H1 (cell line): ENCODE measurements at regions not wholly inside any gene's neighbourhood (a gene's known extent, or its start where the extent isn't known, plus 50 kb on each side); places are given as distances from the start of the nearest gene placed in this dataset.

ENCODE experiments used
- HDAC2 ChIP-seq, 2 experiments: fragments of 300-600 bp in 1 of 2; sonication (generic) in 1 of 2; IDR thresholded peaks; 2 replicates each; pipeline ENCODE4 v1.6.1; 2011 to 2012; ENCODE audit warnings: low read depth in 2 of 2, low read length in 2 of 2, mild to moderate bottlenecking in 2 of 2, moderate library complexity in 2 of 2, borderline replicate concordance in 1 of 2, inconsistent platforms in 1 of 2
- HDAC6 ChIP-seq: IDR thresholded peaks from one replicate; pipeline ENCODE4 v1.7.1; 2012; ENCODE audit warnings: low read depth, mild to moderate bottlenecking, inconsistent platforms, low read length, moderate library complexity
- RNF2 ChIP-seq: fragments of 200-900, 300-1000 bp; sonication (generic); IDR thresholded peaks from 2 replicates; pipeline ENCODE4 v1.7.1; 2016; ENCODE audit warnings: borderline replicate concordance, low read depth, mild to moderate bottlenecking, antibody characterized with exemption, low read length; ENCODE audit not compliant: poor library complexity, severe bottlenecking; ENCODE audit errors: missing control alignments
- TF ChIP-seq, protein P1 (sequence below): fragments of 300-600 bp; sonication (generic); IDR thresholded peaks from 2 replicates; pipeline ENCODE4 v1.7.1; 2012; ENCODE audit warnings: low read length, moderate library complexity, mild to moderate bottlenecking, inconsistent platforms; ENCODE audit not compliant: insufficient replicate concordance

- TF ChIP-seq, protein P1, sequence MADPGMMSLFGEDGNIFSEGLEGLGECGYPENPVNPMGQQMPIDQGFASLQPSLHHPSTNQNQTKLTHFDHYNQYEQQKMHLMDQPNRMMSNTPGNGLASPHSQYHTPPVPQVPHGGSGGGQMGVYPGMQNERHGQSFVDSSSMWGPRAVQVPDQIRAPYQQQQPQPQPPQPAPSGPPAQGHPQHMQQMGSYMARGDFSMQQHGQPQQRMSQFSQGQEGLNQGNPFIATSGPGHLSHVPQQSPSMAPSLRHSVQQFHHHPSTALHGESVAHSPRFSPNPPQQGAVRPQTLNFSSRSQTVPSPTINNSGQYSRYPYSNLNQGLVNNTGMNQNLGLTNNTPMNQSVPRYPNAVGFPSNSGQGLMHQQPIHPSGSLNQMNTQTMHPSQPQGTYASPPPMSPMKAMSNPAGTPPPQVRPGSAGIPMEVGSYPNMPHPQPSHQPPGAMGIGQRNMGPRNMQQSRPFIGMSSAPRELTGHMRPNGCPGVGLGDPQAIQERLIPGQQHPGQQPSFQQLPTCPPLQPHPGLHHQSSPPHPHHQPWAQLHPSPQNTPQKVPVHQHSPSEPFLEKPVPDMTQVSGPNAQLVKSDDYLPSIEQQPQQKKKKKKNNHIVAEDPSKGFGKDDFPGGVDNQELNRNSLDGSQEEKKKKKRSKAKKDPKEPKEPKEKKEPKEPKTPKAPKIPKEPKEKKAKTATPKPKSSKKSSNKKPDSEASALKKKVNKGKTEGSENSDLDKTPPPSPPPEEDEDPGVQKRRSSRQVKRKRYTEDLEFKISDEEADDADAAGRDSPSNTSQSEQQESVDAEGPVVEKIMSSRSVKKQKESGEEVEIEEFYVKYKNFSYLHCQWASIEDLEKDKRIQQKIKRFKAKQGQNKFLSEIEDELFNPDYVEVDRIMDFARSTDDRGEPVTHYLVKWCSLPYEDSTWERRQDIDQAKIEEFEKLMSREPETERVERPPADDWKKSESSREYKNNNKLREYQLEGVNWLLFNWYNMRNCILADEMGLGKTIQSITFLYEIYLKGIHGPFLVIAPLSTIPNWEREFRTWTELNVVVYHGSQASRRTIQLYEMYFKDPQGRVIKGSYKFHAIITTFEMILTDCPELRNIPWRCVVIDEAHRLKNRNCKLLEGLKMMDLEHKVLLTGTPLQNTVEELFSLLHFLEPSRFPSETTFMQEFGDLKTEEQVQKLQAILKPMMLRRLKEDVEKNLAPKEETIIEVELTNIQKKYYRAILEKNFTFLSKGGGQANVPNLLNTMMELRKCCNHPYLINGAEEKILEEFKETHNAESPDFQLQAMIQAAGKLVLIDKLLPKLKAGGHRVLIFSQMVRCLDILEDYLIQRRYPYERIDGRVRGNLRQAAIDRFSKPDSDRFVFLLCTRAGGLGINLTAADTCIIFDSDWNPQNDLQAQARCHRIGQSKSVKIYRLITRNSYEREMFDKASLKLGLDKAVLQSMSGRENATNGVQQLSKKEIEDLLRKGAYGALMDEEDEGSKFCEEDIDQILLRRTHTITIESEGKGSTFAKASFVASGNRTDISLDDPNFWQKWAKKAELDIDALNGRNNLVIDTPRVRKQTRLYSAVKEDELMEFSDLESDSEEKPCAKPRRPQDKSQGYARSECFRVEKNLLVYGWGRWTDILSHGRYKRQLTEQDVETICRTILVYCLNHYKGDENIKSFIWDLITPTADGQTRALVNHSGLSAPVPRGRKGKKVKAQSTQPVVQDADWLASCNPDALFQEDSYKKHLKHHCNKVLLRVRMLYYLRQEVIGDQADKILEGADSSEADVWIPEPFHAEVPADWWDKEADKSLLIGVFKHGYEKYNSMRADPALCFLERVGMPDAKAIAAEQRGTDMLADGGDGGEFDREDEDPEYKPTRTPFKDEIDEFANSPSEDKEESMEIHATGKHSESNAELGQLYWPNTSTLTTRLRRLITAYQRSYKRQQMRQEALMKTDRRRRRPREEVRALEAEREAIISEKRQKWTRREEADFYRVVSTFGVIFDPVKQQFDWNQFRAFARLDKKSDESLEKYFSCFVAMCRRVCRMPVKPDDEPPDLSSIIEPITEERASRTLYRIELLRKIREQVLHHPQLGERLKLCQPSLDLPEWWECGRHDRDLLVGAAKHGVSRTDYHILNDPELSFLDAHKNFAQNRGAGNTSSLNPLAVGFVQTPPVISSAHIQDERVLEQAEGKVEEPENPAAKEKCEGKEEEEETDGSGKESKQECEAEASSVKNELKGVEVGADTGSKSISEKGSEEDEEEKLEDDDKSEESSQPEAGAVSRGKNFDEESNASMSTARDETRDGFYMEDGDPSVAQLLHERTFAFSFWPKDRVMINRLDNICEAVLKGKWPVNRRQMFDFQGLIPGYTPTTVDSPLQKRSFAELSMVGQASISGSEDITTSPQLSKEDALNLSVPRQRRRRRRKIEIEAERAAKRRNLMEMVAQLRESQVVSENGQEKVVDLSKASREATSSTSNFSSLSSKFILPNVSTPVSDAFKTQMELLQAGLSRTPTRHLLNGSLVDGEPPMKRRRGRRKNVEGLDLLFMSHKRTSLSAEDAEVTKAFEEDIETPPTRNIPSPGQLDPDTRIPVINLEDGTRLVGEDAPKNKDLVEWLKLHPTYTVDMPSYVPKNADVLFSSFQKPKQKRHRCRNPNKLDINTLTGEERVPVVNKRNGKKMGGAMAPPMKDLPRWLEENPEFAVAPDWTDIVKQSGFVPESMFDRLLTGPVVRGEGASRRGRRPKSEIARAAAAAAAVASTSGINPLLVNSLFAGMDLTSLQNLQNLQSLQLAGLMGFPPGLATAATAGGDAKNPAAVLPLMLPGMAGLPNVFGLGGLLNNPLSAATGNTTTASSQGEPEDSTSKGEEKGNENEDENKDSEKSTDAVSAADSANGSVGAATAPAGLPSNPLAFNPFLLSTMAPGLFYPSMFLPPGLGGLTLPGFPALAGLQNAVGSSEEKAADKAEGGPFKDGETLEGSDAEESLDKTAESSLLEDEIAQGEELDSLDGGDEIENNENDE = no peak
- TF ChIP-seq HDAC6 = no peak
- no peak for TF ChIP-seq RNF2
- no peak for TF ChIP-seq HDAC2 (IDR thresholded peaks at IDR 0.05; ENCODE audit: borderline replicate concordance in 1 of 2, low read depth in 2 of 2, low read length in 2 of 2)
Measured at GRCh38 chr5:4207486-4207885, 611.9 kb downstream of the IRX1 start (continued).
